ENCODE measurements at regions not wholly inside any gene's neighbourhood (a gene's known extent, or its start where the extent isn't known, plus 50 kb on each side); places are given as distances from the start of the nearest gene placed in this dataset.

- no peaks in the 10 kb centered on the region for H3K27me3 ChIP-seq (ENCODE audit: control insufficient read depth, insufficient read depth, low read length)
- no peak overlapping the region for H3K9ac ChIP-seq (ENCODE audit: insufficient read depth, low read length)
- no peaks in the 10 kb centered on the region for H3K36me3 ChIP-seq (ENCODE audit: control insufficient read depth, insufficient read depth, low read length)
- TF ChIP-seq EZH2 (IDR thresholded peaks at IDR 0.05; ENCODE audit: low read length, missing control alignments): no peak
- H3K4me3 ChIP-seq (replicated peaks in 1 of 4; ENCODE audit: control extremely low read depth in 1 of 4, insufficient read depth in 1 of 4, low read depth in 3 of 4, low read length in 4 of 4): no peak overlapping the region
- H3K9me3 ChIP-seq (ENCODE audit: control insufficient read depth, insufficient read depth, low read depth, low read length): no peaks in the 10 kb centered on the region
- no peak overlapping the region for H3K27ac ChIP-seq (ENCODE audit: insufficient read depth, low read length)
- no peak overlapping the region for H3K4me2 ChIP-seq (ENCODE audit: extremely low read depth, insufficient read depth, low read length)
- no peaks in the 10 kb centered on the region for H3K4me1 ChIP-seq (ENCODE audit: control insufficient read depth, extremely low read depth, insufficient read depth, low read length)
- no peaks in the 10 kb centered on the region for H4K20me1 ChIP-seq (ENCODE audit: control insufficient read depth, extremely low read depth, insufficient read depth, low read length)
- H3K79me2 ChIP-seq (ENCODE audit: control insufficient read depth, insufficient read depth, low read length): no peaks in the 10 kb centered on the region
- H2AFZ ChIP-seq (ENCODE audit: low read length): no peak overlapping the region
- no peak for DNase-seq (ENCODE audit: low read depth in 2 of 2)
Measured at GRCh38 chr3:20322085-20322484, 136.1 kb upstream of the SGO1 start.

DNA sequence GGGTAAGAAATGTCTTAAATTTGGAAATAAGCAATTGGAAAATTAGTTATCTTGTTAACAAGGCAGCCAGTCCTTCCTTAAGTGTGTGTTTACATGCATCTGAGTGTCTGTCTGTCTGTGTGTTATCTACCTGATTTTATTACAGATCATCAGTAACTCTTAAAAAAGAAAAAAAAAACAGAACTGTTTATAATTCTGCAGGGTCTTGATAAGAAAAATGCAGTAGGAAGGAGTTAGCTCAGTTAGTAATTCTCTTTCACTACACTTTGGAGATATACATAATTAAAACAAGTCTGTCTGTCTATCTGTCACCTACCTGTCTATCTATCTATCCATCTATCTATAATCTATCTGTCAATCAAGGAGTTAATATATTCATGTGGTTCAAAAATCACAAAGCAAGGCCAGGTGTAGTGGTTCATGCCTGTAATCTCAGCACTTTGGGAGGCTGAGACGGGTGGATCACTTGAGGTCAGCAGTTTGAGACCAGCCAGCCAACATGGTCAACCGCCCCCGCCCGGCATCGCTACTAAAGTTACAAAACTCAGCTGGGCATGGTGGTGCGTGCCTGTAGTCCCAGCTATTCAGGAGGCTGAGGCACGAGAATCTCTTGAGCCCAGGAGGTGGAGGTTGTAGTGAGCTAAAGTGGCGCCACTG lies 135.5 kb upstream of the SGO1 start:
- Histone ChIP-seq H3K27ac (ENCODE audit: insufficient read depth, low read length) (no peak overlapping the region), H4K20me1 (ENCODE audit: control insufficient read depth, extremely low read depth, insufficient read depth, low read length) (no peaks in the 10 kb centered on the region), H3K4me3 (replicated peaks in 1 of 4; ENCODE audit: control extremely low read depth in 1 of 4, insufficient read depth in 1 of 4, low read depth in 3 of 4, low read length in 4 of 4) (no peak overlapping the region), H3K4me1 (ENCODE audit: control insufficient read depth, extremely low read depth, insufficient read depth, low read length) (no peaks in the 10 kb centered on the region), H2AFZ (ENCODE audit: low read length) (no peak overlapping the region), H3K9ac (ENCODE audit: insufficient read depth, low read length) (no peak overlapping the region), H3K4me2 (ENCODE audit: extremely low read depth, insufficient read depth, low read length) (no peak overlapping the region), H3K27me3 (ENCODE audit: control insufficient read depth, insufficient read depth, low read length) (no peaks in the 10 kb centered on the region), H3K36me3 (ENCODE audit: control insufficient read depth, insufficient read depth, low read length) (no peaks in the 10 kb centered on the region), H3K79me2 (ENCODE audit: control insufficient read depth, insufficient read depth, low read length) (no peaks in the 10 kb centered on the region), H3K9me3 (ENCODE audit: control insufficient read depth, insufficient read depth, low read depth, low read length) (no peaks in the 10 kb centered on the region)
- DNase-seq (ENCODE audit: low read depth in 2 of 2): no peak
- TF ChIP-seq, protein P1, sequence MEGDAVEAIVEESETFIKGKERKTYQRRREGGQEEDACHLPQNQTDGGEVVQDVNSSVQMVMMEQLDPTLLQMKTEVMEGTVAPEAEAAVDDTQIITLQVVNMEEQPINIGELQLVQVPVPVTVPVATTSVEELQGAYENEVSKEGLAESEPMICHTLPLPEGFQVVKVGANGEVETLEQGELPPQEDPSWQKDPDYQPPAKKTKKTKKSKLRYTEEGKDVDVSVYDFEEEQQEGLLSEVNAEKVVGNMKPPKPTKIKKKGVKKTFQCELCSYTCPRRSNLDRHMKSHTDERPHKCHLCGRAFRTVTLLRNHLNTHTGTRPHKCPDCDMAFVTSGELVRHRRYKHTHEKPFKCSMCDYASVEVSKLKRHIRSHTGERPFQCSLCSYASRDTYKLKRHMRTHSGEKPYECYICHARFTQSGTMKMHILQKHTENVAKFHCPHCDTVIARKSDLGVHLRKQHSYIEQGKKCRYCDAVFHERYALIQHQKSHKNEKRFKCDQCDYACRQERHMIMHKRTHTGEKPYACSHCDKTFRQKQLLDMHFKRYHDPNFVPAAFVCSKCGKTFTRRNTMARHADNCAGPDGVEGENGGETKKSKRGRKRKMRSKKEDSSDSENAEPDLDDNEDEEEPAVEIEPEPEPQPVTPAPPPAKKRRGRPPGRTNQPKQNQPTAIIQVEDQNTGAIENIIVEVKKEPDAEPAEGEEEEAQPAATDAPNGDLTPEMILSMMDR (conservative IDR thresholded peaks at IDR 0.05 in 1 of 2, IDR thresholded peaks at IDR 0.05 in 1 of 2; ENCODE audit: low read depth in 1 of 2, low read length in 2 of 2): no peak
- no peak for TF ChIP-seq EZH2 (IDR thresholded peaks at IDR 0.05; ENCODE audit: low read length, missing control alignments)

DNA sequence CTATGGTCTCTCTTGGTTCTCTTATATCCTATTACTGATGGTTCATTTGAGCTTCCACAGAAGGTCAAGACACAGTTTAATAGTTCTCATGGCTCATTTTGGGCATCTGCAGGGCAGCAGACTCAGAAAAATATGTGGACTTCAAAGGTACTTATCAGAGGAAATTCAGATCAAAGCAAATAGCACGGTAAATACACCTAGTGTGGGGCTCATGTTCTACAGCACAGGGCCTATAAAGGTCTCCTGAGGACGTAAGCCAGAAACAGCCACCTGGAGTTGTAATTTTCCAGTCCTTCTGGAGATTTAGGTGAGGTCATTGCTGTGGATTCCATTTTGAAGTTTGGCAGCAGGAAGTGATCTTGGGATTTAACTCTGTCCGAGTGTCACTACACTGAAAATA lies 134.5 kb upstream of the SGO1 start:
- TF ChIP-seq, protein P1 (conservative IDR thresholded peaks at IDR 0.05 in 1 of 2, IDR thresholded peaks at IDR 0.05 in 1 of 2; ENCODE audit: low read depth in 1 of 2, low read length in 2 of 2): no peak
- TF ChIP-seq EZH2 (IDR thresholded peaks at IDR 0.05; ENCODE audit: low read length, missing control alignments): no peak
- H3K9me3 ChIP-seq (ENCODE audit: control insufficient read depth, insufficient read depth, low read depth, low read length): no peaks in the 10 kb centered on the region
- H4K20me1 ChIP-seq (ENCODE audit: control insufficient read depth, extremely low read depth, insufficient read depth, low read length): no peaks in the 10 kb centered on the region
- H3K79me2 ChIP-seq (ENCODE audit: control insufficient read depth, insufficient read depth, low read length): no peaks in the 10 kb centered on the region
- H3K27me3 ChIP-seq (ENCODE audit: control insufficient read depth, insufficient read depth, low read length): no peaks in the 10 kb centered on the region
- no peak for DNase-seq (ENCODE audit: low read depth in 2 of 2)
- H3K36me3 ChIP-seq (ENCODE audit: control insufficient read depth, insufficient read depth, low read length): no peaks in the 10 kb centered on the region
- H2AFZ ChIP-seq (ENCODE audit: low read length): no peak overlapping the region
- no peak overlapping the region for H3K27ac ChIP-seq (ENCODE audit: insufficient read depth, low read length)
- no peak overlapping the region for H3K4me2 ChIP-seq (ENCODE audit: extremely low read depth, insufficient read depth, low read length)
- no peaks in the 10 kb centered on the region for H3K4me1 ChIP-seq (ENCODE audit: control insufficient read depth, extremely low read depth, insufficient read depth, low read length)
- no peak overlapping the region for H3K9ac ChIP-seq (ENCODE audit: insufficient read depth, low read length)
- no peak overlapping the region for H3K4me3 ChIP-seq (replicated peaks in 1 of 4; ENCODE audit: control extremely low read depth in 1 of 4, insufficient read depth in 1 of 4, low read depth in 3 of 4, low read length in 4 of 4)

Data from fibroblast of lung (primary cell).